Femur (tissue), 1 donor: ENCODE measurements at regions not wholly inside any gene's neighbourhood (a gene's known extent, or its start where the extent isn't known, plus 50 kb on each side); places are given as distances from the start of the nearest gene placed in this dataset.
"Not testable (repeated sequence)": the region's sequence is repeated elsewhere in the genome, so short reads cannot be mapped to it uniquely, and the experiment has no call there.

Experiments
- DNase-seq: peaks from one replicate; pipeline ENCODE4 v3.0.0-alpha.2; 2017

- no peak for DNase-seq
These were observed 166.6 kb downstream of the DKK2 start for GRCh38 chr4:106869551-106869950.

- no peak for DNase-seq
These were observed 167.6 kb downstream of the DKK2 start for GRCh38 chr4:106868381-106869035.

- DNase-seq = no peak
These were observed 171.9 kb downstream of the DKK2 start for GRCh38 chr4:106864231-106864630.

- DNase-seq = no peak
These were observed 181.4 kb downstream of the DKK2 start for GRCh38 chr4:106854569-106855351.

GRCh38 chr4:106852426-106852825 lies 183.7 kb downstream of the DKK2 start:
- no peak for DNase-seq

- DNase-seq = no peak
These were observed 184.4 kb downstream of the DKK2 start for GRCh38 chr4:106851726-106852125.

GRCh38 chr4:106850691-106851090 lies 185.4 kb downstream of the DKK2 start:
- no peak for DNase-seq

- no peak for DNase-seq
These were observed 200.2 kb downstream of the DKK2 start for GRCh38 chr4:106835919-106836318.

- no peak for DNase-seq
These were observed 205.2 kb downstream of the DKK2 start for GRCh38 chr4:106830879-106831278.

GRCh38 chr4:106818764-106819163 lies 217.3 kb downstream of the DKK2 start:
- DNase-seq = no peak

- no peak for DNase-seq
These were observed 219.6 kb downstream of the DKK2 start for GRCh38 chr4:106816496-106816895.

GRCh38 chr4:106810122-106810521 lies 226.0 kb downstream of the DKK2 start:
- DNase-seq = no peak

- no peak for DNase-seq
These were observed 227.0 kb downstream of the DKK2 start for GRCh38 chr4:106809076-106809475.

GRCh38 chr4:106806158-106806797 lies 229.8 kb downstream of the DKK2 start:
- DNase-seq = no peak

- DNase-seq = no peak
These were observed 233.0 kb downstream of the DKK2 start for GRCh38 chr4:106803083-106803482.

GRCh38 chr4:106801386-106801785 lies 234.7 kb downstream of the DKK2 start:
- no peak for DNase-seq

GRCh38 chr4:106796876-106797275 lies 239.2 kb downstream of the DKK2 start:
- DNase-seq = no peak

GRCh38 chr4:106795326-106795725 lies 240.8 kb downstream of the DKK2 start:
- DNase-seq = no peak

- no peak for DNase-seq
These were observed 242.2 kb downstream of the DKK2 start for GRCh38 chr4:106793933-106794332.

GRCh38 chr4:106775636-106776035 lies 260.5 kb downstream of the DKK2 start:
- DNase-seq = no peak

- not testable (repeated sequence) for DNase-seq
These were observed 262.1 kb downstream of the DKK2 start for GRCh38 chr4:106774055-106774454.

- DNase-seq = no peak
These were observed 262.8 kb downstream of the DKK2 start for GRCh38 chr4:106773076-106773905.

GRCh38 chr4:106767991-106768390 lies 268.1 kb downstream of the DKK2 start:
- DNase-seq = peak; percentile 19
